AG04450 (cell line): ENCODE measurements at regions not wholly inside any gene's neighbourhood (a gene's known extent, or its start where the extent isn't known, plus 50 kb on each side); places are given as distances from the start of the nearest gene placed in this dataset.

Experiments used
- CTCF ChIA-PET: fragments of 300-600, 350-600 bp; formaldehyde crosslinking; extraction: SDS; loops from one replicate; lab custom pipeline; 2022; ENCODE audit warnings: antibody characterized with exemption, inconsistent platforms; lab: Charles Lee
- POLR2A ChIA-PET: fragments of 350-600 bp; formaldehyde crosslinking; extraction: SDS; loops from one replicate; lab custom pipeline; 2021; ENCODE audit warnings: antibody characterized with exemption, inconsistent platforms; lab: Yijun Ruan, JAX
- DNase-seq: peaks from one replicate; pipeline ENCODE4 v3.0.0-alpha.2; 2011; ENCODE audit warnings: low read depth, low spot score
- H3K27ac ChIP-seq: one replicate; pipeline ENCODE4 v1.5.1; 2012; ENCODE audit warnings: low read depth, low read length, control low read depth
- H3K27me3 ChIP-seq: one replicate; pipeline ENCODE4 v1.6.0; 2012; ENCODE audit warnings: low read length; ENCODE audit not compliant: control insufficient read depth, insufficient read depth
- H3K4me3 ChIP-seq: 2 replicates; pipeline ENCODE4 v1.5.1; 2011; ENCODE audit warnings: mild to moderate bottlenecking, low read depth, low read length, control low read depth
- H3K9me3 ChIP-seq: 2 replicates; pipeline ENCODE4 v1.5.1; 2012; ENCODE audit warnings: low read length; ENCODE audit not compliant: control insufficient read depth, insufficient read depth
- TF ChIP-seq, protein P1 (sequence below): IDR thresholded peaks from 2 replicates; pipeline ENCODE4 v1.5.1; 2011; ENCODE audit warnings: low read depth, low read length, control low read depth, inconsistent platforms

DNA sequence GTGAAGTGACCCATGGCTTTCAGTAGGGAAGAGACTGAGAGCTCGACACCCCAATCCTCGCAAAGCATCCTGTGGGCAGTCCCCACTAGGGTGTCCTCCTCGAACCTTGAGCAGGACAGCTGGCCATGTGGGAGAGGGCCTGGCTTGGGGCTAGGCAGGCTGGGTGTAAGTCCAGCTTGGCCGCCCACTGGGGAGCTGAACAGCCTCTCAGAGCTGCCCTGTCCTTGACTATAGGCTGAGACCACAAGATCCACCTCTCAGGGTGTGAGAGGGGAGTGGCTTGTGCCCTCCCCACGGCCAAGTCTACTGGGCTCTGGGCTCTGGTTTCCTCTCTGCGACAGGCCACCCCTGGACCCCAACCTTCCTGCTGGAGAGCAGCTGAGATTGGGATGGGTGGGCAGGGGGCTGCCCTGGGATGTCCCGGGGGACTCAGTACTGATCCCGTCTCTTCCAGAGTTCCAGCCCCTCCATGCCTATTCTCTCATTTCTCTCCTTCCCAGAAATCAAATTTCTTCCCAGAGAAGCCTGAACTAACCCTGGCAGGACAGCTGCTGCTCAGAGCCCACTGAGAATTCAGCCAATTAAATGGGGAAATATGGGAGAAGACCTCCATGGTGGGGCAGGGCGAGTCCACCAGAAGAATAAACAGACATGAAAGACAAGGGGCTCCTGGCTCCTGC, 282.9 kb downstream of the PTPRU start:
- Histone ChIP-seq H3K4me3 (no peak overlapping the region), H3K27ac (no peak overlapping the region), H3K27me3 (peaks cover 17% of the 10 kb centered on the region), H3K9me3 (no peaks in the 10 kb centered on the region; the same call in 1 of the 2 replicates)
- ChIA-PET POLR2A (no interaction called here), CTCF (no interaction called here)
- no peak for DNase-seq
- TF ChIP-seq, protein P1, sequence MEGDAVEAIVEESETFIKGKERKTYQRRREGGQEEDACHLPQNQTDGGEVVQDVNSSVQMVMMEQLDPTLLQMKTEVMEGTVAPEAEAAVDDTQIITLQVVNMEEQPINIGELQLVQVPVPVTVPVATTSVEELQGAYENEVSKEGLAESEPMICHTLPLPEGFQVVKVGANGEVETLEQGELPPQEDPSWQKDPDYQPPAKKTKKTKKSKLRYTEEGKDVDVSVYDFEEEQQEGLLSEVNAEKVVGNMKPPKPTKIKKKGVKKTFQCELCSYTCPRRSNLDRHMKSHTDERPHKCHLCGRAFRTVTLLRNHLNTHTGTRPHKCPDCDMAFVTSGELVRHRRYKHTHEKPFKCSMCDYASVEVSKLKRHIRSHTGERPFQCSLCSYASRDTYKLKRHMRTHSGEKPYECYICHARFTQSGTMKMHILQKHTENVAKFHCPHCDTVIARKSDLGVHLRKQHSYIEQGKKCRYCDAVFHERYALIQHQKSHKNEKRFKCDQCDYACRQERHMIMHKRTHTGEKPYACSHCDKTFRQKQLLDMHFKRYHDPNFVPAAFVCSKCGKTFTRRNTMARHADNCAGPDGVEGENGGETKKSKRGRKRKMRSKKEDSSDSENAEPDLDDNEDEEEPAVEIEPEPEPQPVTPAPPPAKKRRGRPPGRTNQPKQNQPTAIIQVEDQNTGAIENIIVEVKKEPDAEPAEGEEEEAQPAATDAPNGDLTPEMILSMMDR = no peak

DNA sequence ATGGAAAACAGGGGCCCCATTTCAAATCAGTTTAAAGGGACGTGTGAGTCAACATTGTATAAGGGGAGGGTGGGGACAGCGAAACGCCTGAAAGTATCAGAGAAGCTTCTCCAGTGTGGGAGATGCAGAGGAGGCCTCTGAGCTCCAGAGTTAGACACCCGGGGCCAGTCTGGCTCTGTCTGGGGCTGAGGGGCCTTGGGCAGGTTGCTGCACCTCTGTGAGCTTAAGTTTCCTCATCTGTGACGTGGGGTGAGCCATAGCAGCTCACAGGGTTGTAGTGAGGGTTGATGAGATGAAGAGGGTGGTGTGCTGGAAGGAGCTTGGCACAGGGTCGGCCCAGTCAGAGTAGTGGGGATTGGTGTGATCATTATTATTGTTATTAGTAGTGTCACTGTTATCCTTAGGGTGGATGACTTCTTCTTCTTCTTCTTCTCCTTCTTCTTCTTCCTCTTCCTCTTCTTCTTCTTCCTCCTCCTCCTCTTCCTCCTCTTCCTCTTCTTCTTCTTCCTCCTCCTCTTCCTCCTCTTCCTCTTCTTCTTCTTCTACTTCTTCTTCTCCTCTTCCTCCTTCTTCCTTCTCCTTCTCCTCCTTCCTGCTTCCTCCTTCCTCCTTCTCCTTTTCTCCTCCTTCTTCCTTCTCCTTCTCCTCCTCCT, 282.0 kb downstream of the PTPRU start:
- Histone ChIP-seq H3K27ac (no peak overlapping the region), H3K4me3 (no peak overlapping the region), H3K9me3 (no peaks in the 10 kb centered on the region), H3K27me3 (peaks cover 17% of the 10 kb centered on the region)
- CTCF ChIA-PET = no interaction called here
- TF ChIP-seq, protein P1 = no peak
- POLR2A ChIA-PET = no interaction called here
- DNase-seq = no peak

DNA sequence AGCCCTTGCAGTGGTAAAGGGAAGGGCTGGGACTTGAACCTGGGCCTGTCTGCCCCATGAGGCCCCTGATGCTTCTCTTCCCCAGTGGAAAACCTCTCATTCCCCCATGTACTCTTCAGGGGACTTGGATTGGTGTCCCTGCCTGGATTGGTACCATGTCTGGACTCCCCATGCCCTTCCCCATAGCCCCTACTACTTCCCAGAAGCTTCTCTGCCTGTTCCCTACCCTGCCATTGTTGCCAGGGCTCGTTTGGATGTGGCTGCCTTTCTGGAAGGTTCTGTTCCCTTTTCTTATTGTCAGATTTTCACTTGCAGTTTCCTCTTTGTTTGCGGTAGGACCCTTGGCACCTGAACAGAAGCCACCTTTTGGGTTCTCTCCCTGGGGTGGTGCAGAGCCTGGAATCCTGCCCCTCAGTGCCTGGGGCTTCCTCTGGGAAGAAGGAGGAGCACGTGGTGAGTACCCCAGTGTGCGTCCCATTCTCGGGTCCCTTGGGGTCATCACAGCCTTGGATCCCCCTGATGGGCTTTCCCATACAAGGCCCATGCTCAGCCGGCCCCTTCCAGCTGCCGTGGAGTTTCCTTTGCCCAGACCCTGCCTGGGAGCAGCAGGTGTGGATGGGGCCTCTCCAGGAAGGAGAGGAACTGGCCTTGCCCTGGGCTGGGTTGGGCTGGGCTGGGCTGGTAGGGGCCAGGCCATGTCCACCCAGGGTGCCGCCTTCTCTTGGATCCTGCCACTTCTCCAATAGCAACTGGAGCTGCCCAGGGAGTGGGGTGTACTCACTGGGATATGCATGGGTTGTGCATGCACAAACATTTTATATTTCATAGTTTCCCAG, 281.1 kb downstream of the PTPRU start:
- CTCF ChIA-PET = no interaction called here
- TF ChIP-seq, protein P1 = no peak
- H3K27me3 ChIP-seq = peaks cover 17% of the 10 kb centered on the region
- no peak overlapping the region for H3K4me3 ChIP-seq
- no peak for DNase-seq
- H3K27ac ChIP-seq = no peak overlapping the region
- H3K9me3 ChIP-seq = no peaks in the 10 kb centered on the region
- POLR2A ChIA-PET = no interaction called here

DNA sequence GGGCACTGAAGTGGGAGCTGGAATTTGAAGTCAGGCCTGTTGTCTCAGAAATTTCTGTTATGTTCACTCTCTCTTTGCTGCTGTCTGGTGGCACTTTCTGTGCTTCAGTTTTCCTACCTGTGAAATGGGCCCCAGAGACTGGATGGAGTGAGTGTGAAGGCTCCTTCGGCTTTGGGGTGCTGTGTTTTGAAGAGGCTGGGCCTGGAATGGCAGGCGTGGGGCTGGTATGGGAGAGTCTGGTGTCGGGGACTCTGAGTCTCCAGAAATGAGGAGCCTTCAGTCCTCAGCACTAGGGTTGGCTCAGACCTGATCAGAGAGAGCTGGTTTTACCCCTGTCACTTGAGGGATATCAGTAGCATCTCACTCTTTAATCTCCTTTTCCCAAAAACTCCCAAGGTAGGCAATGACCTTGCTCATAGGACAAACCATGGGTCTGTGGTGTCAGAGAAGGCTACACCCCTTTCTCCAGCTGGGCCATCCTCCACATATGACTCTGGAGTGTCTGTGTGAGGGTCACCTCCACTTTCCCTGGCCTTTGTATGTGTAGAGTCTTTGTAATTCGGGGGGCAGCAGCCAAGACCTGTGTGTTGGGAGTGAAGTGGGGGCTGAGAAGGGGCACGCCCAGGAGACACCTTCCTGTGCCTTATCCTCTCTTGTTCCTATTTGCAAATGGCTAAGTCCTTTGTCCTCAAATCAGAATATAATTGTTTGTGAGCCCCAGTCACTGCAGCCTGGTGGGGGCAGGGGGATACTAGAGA, 279.9 kb downstream of the PTPRU start:
- Histone ChIP-seq H3K9me3 (no peaks in the 10 kb centered on the region), H3K4me3 (no peak overlapping the region), H3K27ac (no peak overlapping the region), H3K27me3 (peaks cover 22% of the 10 kb centered on the region)
- ChIA-PET POLR2A (no interaction called here), CTCF (no interaction called here)
- DNase-seq = no peak
- TF ChIP-seq, protein P1 = no peak
